Naive thymus-derived CD8-positive, alpha-beta T cell (primary cell): ENCODE measurements at regions not wholly inside any gene's neighbourhood (a gene's known extent, or its start where the extent isn't known, plus 50 kb on each side); places are given as distances from the start of the nearest gene placed in this dataset.

Source experiments
- ATAC-seq, 2 donors: fragments of 150-1000 bp; cut with Tn5 transposase in 1 of 2; sonication (Bioruptor Pico), chemical (Tn5 transposase) in 1 of 2; 1 replicate in 1 of 2; 2 replicates in 1 of 2; pipeline ENCODE4 v1.10.0; 2021; ENCODE audit warnings: mild to moderate bottlenecking in 2 of 2, moderate library complexity in 2 of 2
- POLR2A ChIA-PET: fragments of 350-600 bp; sonication (Branson Sonifier 250); formaldehyde crosslinking; loops from one replicate; lab custom pipeline; 2021; ENCODE audit warnings: antibody characterized with exemption; lab: Charles Lee
- DNase-seq, 10 donors: peaks; one replicate each; pipeline versions ENCODE4 v3.0.0 to v3.0.0-alpha.2; 2020 to 2022
- H3K27ac Mint-ChIP-seq, 10 donors: one replicate each; pipeline ENCODE4 v1.8.0; 2020 to 2022; ENCODE audit warnings: mild to moderate bottlenecking in 10 of 10, mixed read lengths in 10 of 10, moderate library complexity in 4 of 10, inconsistent platforms in 1 of 10
- H3K27me3 Mint-ChIP-seq, 5 donors: one replicate each; pipeline ENCODE4 v1.8.0; 2021 to 2022; ENCODE audit warnings: mixed read lengths in 5 of 5
- H3K36me3 Mint-ChIP-seq, 3 donors: one replicate each; pipeline ENCODE4 v1.8.0; 2020 to 2022; ENCODE audit warnings: mixed read lengths in 3 of 3, mild to moderate bottlenecking in 2 of 3, inconsistent platforms in 1 of 3
- H3K4me1 Mint-ChIP-seq, 4 donors: one replicate each; pipeline ENCODE4 v1.8.0; 2021 to 2022; ENCODE audit warnings: mixed read lengths in 4 of 4
- H3K4me3 Mint-ChIP-seq, 10 donors: one replicate each; pipeline ENCODE4 v1.8.0; 2020 to 2022; ENCODE audit warnings: mild to moderate bottlenecking in 10 of 10, mixed read lengths in 10 of 10, moderate library complexity in 6 of 10, inconsistent platforms in 1 of 10
- H3K9me3 Mint-ChIP-seq, 9 donors: one replicate each; pipeline ENCODE4 v1.8.0; 2020 to 2022; ENCODE audit warnings: mixed read lengths in 9 of 9, mild to moderate bottlenecking in 3 of 9, inconsistent platforms in 1 of 9, moderate library complexity in 1 of 9

GRCh38 chr7:22676385-22676784, 50.6 kb upstream of the IL6 start:
- POLR2A ChIA-PET, result no interaction called here
- Mint-ChIP-seq H3K9me3 (peaks cover 0 to 10% (median 0%) of the 10 kb centered on the region in 9 donors), H3K27ac (peak overlapping the region in 7 of 10 donors; percentile 51 to 93 (median 53)), H3K36me3 (peaks cover 0 to 2% (median 0%) of the 10 kb centered on the region in 3 donors), H3K4me3 (peak overlapping the region in 8 of 10 donors; percentile 34 to 69 (median 58)), H3K4me1 (peaks cover 34 to 86% (median 78%) of the 10 kb centered on the region in 4 donors), H3K27me3 (no peaks in the 10 kb centered on the region)
- DNase-seq, result no peak
- no peak for ATAC-seq

- POLR2A ChIA-PET, result interaction anchor here (0.6 to 0.7 kb wide), 3 partner anchors 82 to 1339 kb away, joined by 3 read pairs; no protein-coding TSS in a partner anchor
- Mint-ChIP-seq H3K4me1 (peaks cover 32 to 88% (median 76%) of the 10 kb centered on the region in 4 donors), H3K27me3 (no peaks in the 10 kb centered on the region), H3K4me3 (peak overlapping the region in 8 of 10 donors; percentile 34 to 69 (median 58)), H3K9me3 (peaks cover 0 to 10% (median 0%) of the 10 kb centered on the region in 9 donors), H3K27ac (peak overlapping the region in 8 of 10 donors; percentile 0 to 93 (median 72)), H3K36me3 (peaks cover 0 to 2% (median 0%) of the 10 kb centered on the region in 3 donors)
- ATAC-seq (peak; percentile 83 to 87), DNase-seq (peak in 8 of 10 donors; percentile 6 to 72 (median 42))
Observed at GRCh38 chr7:22675917-22676343, 51.1 kb upstream of the IL6 start.

GRCh38 chr7:22675421-22675820, 51.6 kb upstream of the IL6 start:
- Mint-ChIP-seq H3K36me3 (peaks cover 0 to 2% (median 0%) of the 10 kb centered on the region in 3 donors), H3K4me1 (peaks cover 27 to 83% (median 70%) of the 10 kb centered on the region in 4 donors), H3K27ac (peak overlapping the region in 9 of 10 donors; percentile 0 to 93 (median 68)), H3K4me3 (peak overlapping the region in 5 of 10 donors; percentile 4 to 69 (median 37)), H3K27me3 (no peaks in the 10 kb centered on the region), H3K9me3 (peaks cover 0 to 10% (median 0%) of the 10 kb centered on the region in 9 donors)
- ATAC-seq (no peak), DNase-seq (no peak)
- POLR2A ChIA-PET, result interaction anchor here (0.6 to 0.7 kb wide), 4 partner anchors 71 to 1338 kb away, joined by 3 read pairs; no protein-coding TSS in a partner anchor

- Mint-ChIP-seq H3K36me3 (peaks cover 0 to 2% (median 0%) of the 10 kb centered on the region in 3 donors), H3K27me3 (peaks cover 0 to 4% (median 0%) of the 10 kb centered on the region in 5 donors)
Observed at GRCh38 chr7:22672846-22673680, 53.9 kb upstream of the IL6 start.

GRCh38 chr7:22671177-22671879, 55.7 kb upstream of the IL6 start:
- Mint-ChIP-seq H3K27me3 (peaks cover 0 to 4% (median 0%) of the 10 kb centered on the region in 5 donors), H3K4me1 (peaks cover 12 to 55% (median 38%) of the 10 kb centered on the region in 4 donors), H3K36me3 (peaks cover 0 to 2% (median 0%) of the 10 kb centered on the region in 3 donors), H3K27ac (no peak overlapping the region), H3K9me3 (peaks cover 0 to 10% (median 0%) of the 10 kb centered on the region in 9 donors), H3K4me3 (no peak overlapping the region)
- no peak for DNase-seq
- POLR2A ChIA-PET, result no interaction called here
- ATAC-seq, result no peak

More at GRCh38 chr7:22672846-22673680, 53.9 kb upstream of the IL6 start:
- DNase-seq, result no peak
- H3K9me3 Mint-ChIP-seq, result peaks cover 0 to 10% (median 0%) of the 10 kb centered on the region in 9 donors
- peaks cover 23 to 70% (median 55%) of the 10 kb centered on the region in 4 donors for H3K4me1 Mint-ChIP-seq
- peak overlapping the region in 5 of 10 donors; percentile 2 to 82 (median 63) for H3K27ac Mint-ChIP-seq
- no peak for ATAC-seq
- peak overlapping the region in 2 of 10 donors; percentile 33 to 55 for H3K4me3 Mint-ChIP-seq
- POLR2A ChIA-PET, result no interaction called here

GRCh38 chr7:22670422-22670815, 56.6 kb upstream of the IL6 start:
- no peak for DNase-seq
- Mint-ChIP-seq H3K27me3 (peaks cover 0 to 4% (median 0%) of the 10 kb centered on the region in 5 donors), H3K4me3 (no peak overlapping the region), H3K9me3 (peaks cover 0 to 10% (median 0%) of the 10 kb centered on the region in 9 donors), H3K27ac (no peak overlapping the region), H3K4me1 (peaks cover 9 to 46% (median 29%) of the 10 kb centered on the region in 4 donors), H3K36me3 (peaks cover 0 to 2% (median 0%) of the 10 kb centered on the region in 3 donors)
- ATAC-seq, result no peak
- POLR2A ChIA-PET, result no interaction called here

GRCh38 chr7:22669692-22670421, 57.1 kb upstream of the IL6 start:
- no peak for DNase-seq
- Mint-ChIP-seq H3K9me3 (peaks cover 0 to 10% (median 0%) of the 10 kb centered on the region in 9 donors), H3K4me1 (peaks cover 9 to 40% (median 25%) of the 10 kb centered on the region in 4 donors), H3K27me3 (peaks cover 0 to 4% (median 0%) of the 10 kb centered on the region in 5 donors), H3K36me3 (peaks cover 0 to 2% (median 0%) of the 10 kb centered on the region in 3 donors), H3K27ac (no peak overlapping the region), H3K4me3 (no peak overlapping the region)
- no peak for ATAC-seq
- POLR2A ChIA-PET, result no interaction called here

- Mint-ChIP-seq H3K4me1 (peaks cover 9 to 34% (median 21%) of the 10 kb centered on the region in 4 donors), H3K36me3 (peaks cover 0 to 2% (median 0%) of the 10 kb centered on the region in 3 donors), H3K9me3 (peaks cover 0 to 9% (median 0%) of the 10 kb centered on the region in 9 donors), H3K27ac (no peak overlapping the region), H3K27me3 (peaks cover 0 to 4% (median 0%) of the 10 kb centered on the region in 5 donors), H3K4me3 (no peak overlapping the region)
- DNase-seq (no peak), ATAC-seq (no peak)
- POLR2A ChIA-PET, result no interaction called here
Observed at GRCh38 chr7:22668971-22669401, 58.0 kb upstream of the IL6 start.

- H3K9me3 Mint-ChIP-seq, result no peaks in the 10 kb centered on the region
- no peak for ATAC-seq
- H3K4me3 Mint-ChIP-seq, result no peak overlapping the region
- H3K27me3 Mint-ChIP-seq, result peaks cover 0 to 7% (median 2%) of the 10 kb centered on the region in 5 donors
- POLR2A ChIA-PET, result no interaction called here
- peak overlapping the region in 1 of 10 donors; percentile 31 for H3K27ac Mint-ChIP-seq
- peaks cover 4 to 32% (median 8%) of the 10 kb centered on the region in 4 donors for H3K4me1 Mint-ChIP-seq
- DNase-seq, result no peak
- peaks cover 0 to 2% (median 0%) of the 10 kb centered on the region in 3 donors for H3K36me3 Mint-ChIP-seq
Observed at GRCh38 chr7:22667562-22668239, 59.3 kb upstream of the IL6 start.

- POLR2A ChIA-PET, result no interaction called here
- ATAC-seq (no peak), DNase-seq (no peak)
- Mint-ChIP-seq H3K4me1 (peaks cover 0 to 31% (median 5%) of the 10 kb centered on the region in 4 donors), H3K4me3 (no peak overlapping the region), H3K9me3 (no peaks in the 10 kb centered on the region), H3K27ac (no peak overlapping the region), H3K27me3 (peaks cover 0 to 8% (median 2%) of the 10 kb centered on the region in 5 donors), H3K36me3 (no peaks in the 10 kb centered on the region)
Observed at GRCh38 chr7:22667187-22667561, 59.8 kb upstream of the IL6 start.

GRCh38 chr7:22666732-22667131, 60.3 kb upstream of the IL6 start:
- Mint-ChIP-seq H3K4me1 (peaks cover 0 to 30% (median 3%) of the 10 kb centered on the region in 4 donors), H3K9me3 (no peaks in the 10 kb centered on the region), H3K27me3 (peaks cover 2 to 12% (median 2%) of the 10 kb centered on the region in 5 donors), H3K27ac (no peak overlapping the region), H3K36me3 (no peaks in the 10 kb centered on the region), H3K4me3 (no peak overlapping the region)
- no peak for DNase-seq
- no peak for ATAC-seq
- POLR2A ChIA-PET, result no interaction called here
